Activated T-helper 1 cell treated with anti-CD3 and anti-CD28 coated beads, Interleukin-12 subunit alpha, Interleukin-12 subunit beta, Interleukin-2, Interleukin-4 antibody, amounts not matched to agents 30 ng/mL and 10 ng/mL and 1 ng/mL, durations not matched to agents 14 hours and 24 hours and 36 hours (primary cell): ENCODE measurements at regions not wholly inside any gene's neighbourhood (a gene's known extent, or its start where the extent isn't known, plus 50 kb on each side); places are given as distances from the start of the nearest gene placed in this dataset.
"Not testable (repeated sequence)": the region's sequence is repeated elsewhere in the genome, so short reads cannot be mapped to it uniquely, and the experiment has no call there.

Experiments used
- DNase-seq: peaks from one replicate; pipeline ENCODE4 v3.0.0; 2021; ENCODE audit warnings: low spot score
- H3K27ac Mint-ChIP-seq: one replicate; pipeline ENCODE4 v1.8.0; 2021; ENCODE audit warnings: mild to moderate bottlenecking, mixed read lengths
- H3K27me3 Mint-ChIP-seq: one replicate; pipeline ENCODE4 v1.8.0; 2022; ENCODE audit warnings: mild to moderate bottlenecking, moderate library complexity, mixed read lengths; ENCODE audit not compliant: insufficient read depth
- H3K36me3 Mint-ChIP-seq: one replicate; pipeline ENCODE4 v1.8.0; 2021; ENCODE audit warnings: low read depth, mixed read lengths
- H3K4me1 Mint-ChIP-seq: one replicate; pipeline ENCODE4 v1.8.0; 2021; ENCODE audit warnings: low read depth, mixed read lengths
- H3K4me3 Mint-ChIP-seq: one replicate; pipeline ENCODE4 v1.8.0; 2021; ENCODE audit warnings: mild to moderate bottlenecking, moderate library complexity, mixed read lengths
- H3K9me3 Mint-ChIP-seq: one replicate; pipeline ENCODE4 v1.8.0; 2021; ENCODE audit warnings: mixed read lengths
- intact Hi-C: fragments of 100-400 bp; cut with micrococcal nuclease; formaldehyde crosslinking; loops from one replicate; pipeline ENCODE4 v1.15.1; 2024

- H3K27ac Mint-ChIP-seq: no peak overlapping the region
- intact Hi-C loops: loop anchor here (5.0 kb wide), 1 partner anchor 848 kb away; the partner anchor contains the start of gene YARS2
Measured at GRCh38 chr12:33605757-33606156, 166.1 kb upstream of the SYT10 start.

GRCh38 chr12:33609910-33610309, 170.3 kb upstream of the SYT10 start:
- H3K4me3 Mint-ChIP-seq: no peak overlapping the region
- no peak for DNase-seq
- no peaks in the 10 kb centered on the region for H3K9me3 Mint-ChIP-seq
- no peaks in the 10 kb centered on the region for H3K4me1 Mint-ChIP-seq
- intact Hi-C loops: loop anchor here (5.0 kb wide), 1 partner anchor 853 kb away; the partner anchor contains the start of gene YARS2
- H3K27me3 Mint-ChIP-seq: no peaks in the 10 kb centered on the region
- H3K36me3 Mint-ChIP-seq: no peaks in the 10 kb centered on the region
- no peak overlapping the region for H3K27ac Mint-ChIP-seq

More at GRCh38 chr12:33605757-33606156, 166.1 kb upstream of the SYT10 start:
- no peaks in the 10 kb centered on the region for H3K36me3 Mint-ChIP-seq
- DNase-seq: no peak
- H3K9me3 Mint-ChIP-seq: no peaks in the 10 kb centered on the region
- H3K27me3 Mint-ChIP-seq: no peaks in the 10 kb centered on the region
- H3K4me1 Mint-ChIP-seq: no peaks in the 10 kb centered on the region
- no peak overlapping the region for H3K4me3 Mint-ChIP-seq

GRCh38 chr12:33614630-33615029, 175.0 kb upstream of the SYT10 start:
- Mint-ChIP-seq H3K36me3 (no peaks in the 10 kb centered on the region), H3K27ac (no peak overlapping the region), H3K9me3 (peaks cover 12% of the 10 kb centered on the region), H3K4me3 (no peak overlapping the region), H3K27me3 (no peaks in the 10 kb centered on the region), H3K4me1 (no peaks in the 10 kb centered on the region)
- intact Hi-C loops: no loop called here
- DNase-seq: no peak

- H3K9me3 Mint-ChIP-seq: peaks cover 14% of the 10 kb centered on the region
- no peak for DNase-seq
- H3K27me3 Mint-ChIP-seq: no peaks in the 10 kb centered on the region
- H3K4me1 Mint-ChIP-seq: no peaks in the 10 kb centered on the region
- no peak overlapping the region for H3K4me3 Mint-ChIP-seq
- intact Hi-C loops: no loop called here
- H3K27ac Mint-ChIP-seq: no peak overlapping the region
- no peaks in the 10 kb centered on the region for H3K36me3 Mint-ChIP-seq
Measured at GRCh38 chr12:33617218-33617617, 177.6 kb upstream of the SYT10 start.

GRCh38 chr12:33628087-33628486, 188.5 kb upstream of the SYT10 start:
- Mint-ChIP-seq H3K9me3 (no peaks in the 10 kb centered on the region), H3K27ac (no peak overlapping the region), H3K4me3 (no peak overlapping the region), H3K4me1 (no peaks in the 10 kb centered on the region), H3K27me3 (no peaks in the 10 kb centered on the region), H3K36me3 (no peaks in the 10 kb centered on the region)
- no peak for DNase-seq
- intact Hi-C loops: no loop called here

GRCh38 chr12:33634544-33634943, 194.9 kb upstream of the SYT10 start:
- H3K4me1 Mint-ChIP-seq: no peaks in the 10 kb centered on the region
- DNase-seq: no peak
- no peaks in the 10 kb centered on the region for H3K27me3 Mint-ChIP-seq
- no peaks in the 10 kb centered on the region for H3K9me3 Mint-ChIP-seq
- no peaks in the 10 kb centered on the region for H3K36me3 Mint-ChIP-seq
- no peak overlapping the region for H3K4me3 Mint-ChIP-seq
- intact Hi-C loops: no loop called here
- H3K27ac Mint-ChIP-seq: no peak overlapping the region

- H3K4me1 Mint-ChIP-seq, intact Hi-C loops, H3K27ac Mint-ChIP-seq, H3K4me3 Mint-ChIP-seq, H3K27me3 Mint-ChIP-seq, H3K9me3 Mint-ChIP-seq, H3K36me3 Mint-ChIP-seq, DNase-seq: not testable (repeated sequence)
Measured at GRCh38 chr12:33636930-33637329, 197.3 kb upstream of the SYT10 start.

GRCh38 chr12:33639975-33640374, 200.4 kb upstream of the SYT10 start:
- no peaks in the 10 kb centered on the region for H3K4me1 Mint-ChIP-seq
- no peaks in the 10 kb centered on the region for H3K36me3 Mint-ChIP-seq
- H3K27me3 Mint-ChIP-seq: no peaks in the 10 kb centered on the region
- no peak overlapping the region for H3K27ac Mint-ChIP-seq
- H3K9me3 Mint-ChIP-seq: no peaks in the 10 kb centered on the region
- DNase-seq: no peak
- intact Hi-C loops: no loop called here
- H3K4me3 Mint-ChIP-seq: no peak overlapping the region

- Mint-ChIP-seq H3K27me3 (no peaks in the 10 kb centered on the region), H3K27ac (no peak overlapping the region), H3K9me3 (peaks cover 9% of the 10 kb centered on the region), H3K4me1 (no peaks in the 10 kb centered on the region), H3K4me3 (no peak overlapping the region), H3K36me3 (no peaks in the 10 kb centered on the region)
- DNase-seq: no peak
- intact Hi-C loops: no loop called here
Measured at GRCh38 chr12:33649992-33650391, 210.4 kb upstream of the SYT10 start.

- no peak overlapping the region for H3K27ac Mint-ChIP-seq
- intact Hi-C loops: no loop called here
- no peak overlapping the region for H3K4me3 Mint-ChIP-seq
- DNase-seq: no peak
- no peaks in the 10 kb centered on the region for H3K4me1 Mint-ChIP-seq
- peaks cover 9% of the 10 kb centered on the region for H3K9me3 Mint-ChIP-seq
- no peaks in the 10 kb centered on the region for H3K27me3 Mint-ChIP-seq
- H3K36me3 Mint-ChIP-seq: no peaks in the 10 kb centered on the region
Measured at GRCh38 chr12:33650832-33651231, 211.2 kb upstream of the SYT10 start.

- Mint-ChIP-seq H3K36me3 (no peaks in the 10 kb centered on the region), H3K4me1 (no peaks in the 10 kb centered on the region), H3K9me3 (peaks cover 9% of the 10 kb centered on the region), H3K4me3 (no peak overlapping the region), H3K27ac (no peak overlapping the region), H3K27me3 (no peaks in the 10 kb centered on the region)
- intact Hi-C loops: no loop called here
- no peak for DNase-seq
Measured at GRCh38 chr12:33653362-33653761, 213.7 kb upstream of the SYT10 start.

GRCh38 chr12:33654313-33654712, 214.7 kb upstream of the SYT10 start:
- DNase-seq: no peak
- no peaks in the 10 kb centered on the region for H3K27me3 Mint-ChIP-seq
- no peak overlapping the region for H3K4me3 Mint-ChIP-seq
- intact Hi-C loops: no loop called here
- no peaks in the 10 kb centered on the region for H3K4me1 Mint-ChIP-seq
- peaks cover 9% of the 10 kb centered on the region for H3K9me3 Mint-ChIP-seq
- no peaks in the 10 kb centered on the region for H3K36me3 Mint-ChIP-seq
- no peak overlapping the region for H3K27ac Mint-ChIP-seq

- H3K27me3 Mint-ChIP-seq: no peaks in the 10 kb centered on the region
- DNase-seq: no peak
- H3K36me3 Mint-ChIP-seq: no peaks in the 10 kb centered on the region
- H3K27ac Mint-ChIP-seq: no peak overlapping the region
- no peaks in the 10 kb centered on the region for H3K9me3 Mint-ChIP-seq
- intact Hi-C loops: no loop called here
- H3K4me3 Mint-ChIP-seq: no peak overlapping the region
- H3K4me1 Mint-ChIP-seq: no peaks in the 10 kb centered on the region
Measured at GRCh38 chr12:33663000-33663654, 223.5 kb upstream of the SYT10 start.

- Mint-ChIP-seq H3K9me3 (no peaks in the 10 kb centered on the region), H3K4me3 (no peak overlapping the region), H3K36me3 (no peaks in the 10 kb centered on the region), H3K27me3 (no peaks in the 10 kb centered on the region), H3K27ac (no peak overlapping the region), H3K4me1 (no peaks in the 10 kb centered on the region)
- intact Hi-C loops: no loop called here
- DNase-seq: no peak
Measured at GRCh38 chr12:33669349-33669748, 229.7 kb upstream of the SYT10 start.
